ENCODE measurements at regions not wholly inside any gene's neighbourhood (a gene's known extent, or its start where the extent isn't known, plus 50 kb on each side); places are given as distances from the start of the nearest gene placed in this dataset.

GRCh38 chr11:106326087-106326486 lies 248.6 kb downstream of the AASDHPPT start:
- DNase-seq (ENCODE audit: low read depth in 4 of 4, low spot score in 3 of 4), result no peak

- no peak for DNase-seq (ENCODE audit: low read depth in 4 of 4, low spot score in 3 of 4)
Observed at GRCh38 chr11:106327134-106327533, 249.7 kb downstream of the AASDHPPT start.

- no peak for DNase-seq (ENCODE audit: low read depth in 4 of 4, low spot score in 3 of 4)
Observed at GRCh38 chr11:106327637-106328036, 250.2 kb downstream of the AASDHPPT start.

GRCh38 chr11:106329273-106330018 lies 252.0 kb downstream of the AASDHPPT start:
- DNase-seq (ENCODE audit: low read depth in 4 of 4, low spot score in 3 of 4), result no peak

GRCh38 chr11:106331176-106331575 lies 253.7 kb downstream of the AASDHPPT start:
- DNase-seq (ENCODE audit: low read depth in 4 of 4, low spot score in 3 of 4), result no peak

GRCh38 chr11:106333678-106334077 lies 256.2 kb downstream of the AASDHPPT start:
- DNase-seq (ENCODE audit: low read depth in 4 of 4, low spot score in 3 of 4), result no peak

GRCh38 chr11:106344394-106344793 lies 266.9 kb downstream of the AASDHPPT start:
- DNase-seq (ENCODE audit: low read depth in 4 of 4, low spot score in 3 of 4), result no peak

GRCh38 chr11:106344966-106345365 lies 267.5 kb downstream of the AASDHPPT start:
- no peak for DNase-seq (ENCODE audit: low read depth in 4 of 4, low spot score in 3 of 4)

GRCh38 chr11:106353031-106353430 lies 275.6 kb downstream of the AASDHPPT start:
- no peak for DNase-seq (ENCODE audit: low read depth in 4 of 4, low spot score in 3 of 4)

- no peak for DNase-seq (ENCODE audit: low read depth in 4 of 4, low spot score in 3 of 4)
Observed at GRCh38 chr11:106369224-106369623, 291.8 kb downstream of the AASDHPPT start.

GRCh38 chr11:106378513-106379179 lies 301.2 kb downstream of the AASDHPPT start:
- no peak for DNase-seq (ENCODE audit: low read depth in 4 of 4, low spot score in 3 of 4)

GRCh38 chr11:106379265-106379664 lies 301.8 kb downstream of the AASDHPPT start:
- DNase-seq (ENCODE audit: low read depth in 4 of 4, low spot score in 3 of 4), result no peak

- DNase-seq (ENCODE audit: low read depth in 4 of 4, low spot score in 3 of 4), result no peak
Observed at GRCh38 chr11:106379712-106380111, 302.2 kb downstream of the AASDHPPT start.

GRCh38 chr11:106381895-106382294 lies 304.4 kb downstream of the AASDHPPT start:
- DNase-seq (ENCODE audit: low read depth in 4 of 4, low spot score in 3 of 4), result no peak

- no peak for DNase-seq (ENCODE audit: low read depth in 4 of 4, low spot score in 3 of 4)
Observed at GRCh38 chr11:106384429-106384828, 307.0 kb downstream of the AASDHPPT start.

GRCh38 chr11:106386519-106386918 lies 309.1 kb downstream of the AASDHPPT start:
- DNase-seq (ENCODE audit: low read depth in 4 of 4, low spot score in 3 of 4), result no peak

GRCh38 chr11:106389101-106389500 lies 311.6 kb downstream of the AASDHPPT start:
- no peak for DNase-seq (ENCODE audit: low read depth in 4 of 4, low spot score in 3 of 4)

- DNase-seq (ENCODE audit: low read depth in 4 of 4, low spot score in 3 of 4), result no peak
Observed at GRCh38 chr11:106390078-106390477, 312.6 kb downstream of the AASDHPPT start.

GRCh38 chr11:106391771-106392420 lies 314.4 kb downstream of the AASDHPPT start:
- no peak for DNase-seq (ENCODE audit: low read depth in 4 of 4, low spot score in 3 of 4)

GRCh38 chr11:106395716-106396349 lies 318.4 kb downstream of the AASDHPPT start:
- DNase-seq (ENCODE audit: low read depth in 4 of 4, low spot score in 3 of 4), result no peak

GRCh38 chr11:106397787-106398501 lies 320.5 kb downstream of the AASDHPPT start:
- no peak for DNase-seq (ENCODE audit: low read depth in 4 of 4, low spot score in 3 of 4)

All from left renal pelvis (tissue), 4 donors.